ENCODE measurements at regions not wholly inside any gene's neighbourhood (a gene's known extent, or its start where the extent isn't known, plus 50 kb on each side); places are given as distances from the start of the nearest gene placed in this dataset.

GRCh38 chr6:44531442-44532015, 144.0 kb downstream of the CDC5L start:
- TF ChIP-seq EZH2phosphoT487 (IDR thresholded peaks at IDR 0.05; ENCODE audit: insufficient read depth, low read depth) = no peak
- TF ChIP-seq EZH2 (IDR thresholded peaks at IDR 0.05; ENCODE audit: insufficient read depth, poor library complexity, severe bottlenecking) = no peak

Data from GM23248 (cell line).